ENCODE measurements at regions not wholly inside any gene's neighbourhood (a gene's known extent, or its start where the extent isn't known, plus 50 kb on each side); places are given as distances from the start of the nearest gene placed in this dataset.

GRCh38 chr5:174980952-174981351, 256.6 kb downstream of the MSX2 start:
- ChIA-PET CTCF (no interaction called here), POLR2A (ENCODE audit: unreplicated experiment) (no interaction called here)
- no CpG with 5 or more reads among the region's 2 CpGs for WGBS, 2 experiments (ENCODE audit: extremely low coverage in 2 of 2, insufficient read length in 1 of 2)
- H2BK120ac ChIP-seq (ENCODE audit: low read depth, low read length) = no peak overlapping the region
- in situ Hi-C loops (cut with MboI; ENCODE audit: low sequenced_read_pairs) = no loop called here
- no peak overlapping the region for H3K27ac ChIP-seq (ENCODE audit: insufficient read depth, low read length)
- H3K18ac ChIP-seq (ENCODE audit: low read depth, low read length) = no peak overlapping the region
- no peak overlapping the region for H3K4me3 ChIP-seq (ENCODE audit: insufficient read depth, low read depth, low read length)
- H3K79me1 ChIP-seq (ENCODE audit: low read depth in 1 of 2, low read length in 2 of 2) = no peaks in the 10 kb centered on the region
- no peak for TF ChIP-seq CEBPB (IDR thresholded peaks at IDR 0.05; ENCODE audit: low read depth, low read length)
- TF ChIP-seq MAFK (IDR thresholded peaks at IDR 0.05; ENCODE audit: low read depth, low read length) = no peak
- TF ChIP-seq MAZ (IDR thresholded peaks at IDR 0.05; ENCODE audit: borderline replicate concordance, low read depth, low read length) = no peak
- TF ChIP-seq CTCF (conservative IDR thresholded peaks at IDR 0.05; ENCODE audit: low read depth, low read length) = no peak
- no peak for TF ChIP-seq BHLHE40 (IDR thresholded peaks at IDR 0.05; ENCODE audit: low read depth, low read length)
- TF ChIP-seq USF2 (IDR thresholded peaks at IDR 0.05; ENCODE audit: low read depth, low read length) = no peak
- no peak for TF ChIP-seq NFE2L2 (IDR thresholded peaks at IDR 0.05; ENCODE audit: low read depth, low read length)
- TF ChIP-seq RAD21 (IDR thresholded peaks at IDR 0.05; ENCODE audit: low read length) = no peak
- no peak for TF ChIP-seq RFX5 (IDR thresholded peaks at IDR 0.05; ENCODE audit: low read depth, low read length)
- no peak for TF ChIP-seq MXI1 (IDR thresholded peaks at IDR 0.05; ENCODE audit: borderline replicate concordance, low read depth, low read length)
- no peak for TF ChIP-seq CHD1 (IDR thresholded peaks at IDR 0.05; ENCODE audit: low read depth, low read length)
- TF ChIP-seq RCOR1 (IDR thresholded peaks at IDR 0.05; ENCODE audit: insufficient replicate concordance, low read length) = no peak
- no peak for TF ChIP-seq SMC3 (IDR thresholded peaks at IDR 0.05; ENCODE audit: low read depth, low read length)
- TF ChIP-seq FOS (IDR thresholded peaks at IDR 0.05; ENCODE audit: low read depth, low read length) = no peak
- TF ChIP-seq POLR2A (IDR thresholded peaks at IDR 0.05; ENCODE audit: low read depth, low read length) = no peak
- no peaks in the 10 kb centered on the region for H3K27me3 ChIP-seq (ENCODE audit: control insufficient read depth, insufficient read depth, low read length)
- H3K14ac ChIP-seq (replicated peaks; ENCODE audit: low read depth, low read length) = no peak overlapping the region
- H2BK5ac ChIP-seq (ENCODE audit: low read depth, low read length, poor library complexity, severe bottlenecking) = no peak overlapping the region
- no peak overlapping the region for H2AK5ac ChIP-seq (ENCODE audit: low read depth, low read length)
- H4K20me1 ChIP-seq (ENCODE audit: insufficient read depth, low read length) = no peaks in the 10 kb centered on the region
- H2AK9ac ChIP-seq (replicated peaks; ENCODE audit: low read depth, low read length, poor library complexity) = no peak overlapping the region
- H3K9ac ChIP-seq (ENCODE audit: low read depth, low read length) = no peak overlapping the region
- H3K4ac ChIP-seq (ENCODE audit: low read depth, low read length) = no peak overlapping the region
- no peak for ATAC-seq (ENCODE audit: low read depth)
- no peak overlapping the region for H2AFZ ChIP-seq (replicated peaks; ENCODE audit: low read length, poor library complexity)
- no peaks in the 10 kb centered on the region for H3K36me3 ChIP-seq (ENCODE audit: control insufficient read depth, insufficient read depth, low read length)
- no peak overlapping the region for H4K8ac ChIP-seq (ENCODE audit: low read depth in 2 of 2, low read length in 2 of 2)
- no peaks in the 10 kb centered on the region for H3K4me1 ChIP-seq (ENCODE audit: control insufficient read depth, insufficient read depth, low read length)
- no peak overlapping the region for H3K56ac ChIP-seq (ENCODE audit: extremely low read depth, insufficient read depth, low read length)
- H2BK20ac ChIP-seq (ENCODE audit: low read depth, low read length) = no peak overlapping the region
- no peak overlapping the region for H4K5ac ChIP-seq (ENCODE audit: low read depth, low read length)
- H2BK15ac ChIP-seq (ENCODE audit: low read depth, low read length) = no peak overlapping the region
- no TSS peak for BruUV-seq (replicated peaks)
- 0 out of 2 replicates have a peak, but pooled peaks cover 1% of the 10 kb centered on the region for H3K9me3 ChIP-seq (ENCODE audit: control insufficient read depth, insufficient read depth, low read length)
- dilution Hi-C loops (cut with HindIII; ENCODE audit: low sequenced_read_pairs, unreplicated experiment) = no loop called here
- no peak for DNase-seq
- no peak overlapping the region for H4K91ac ChIP-seq (ENCODE audit: insufficient read depth, low read depth, low read length)
- intact Hi-C loops (cut with micrococcal nuclease) = no loop called here
- H3K4me2 ChIP-seq (ENCODE audit: low read depth, low read length) = no peak overlapping the region
- H3K23ac ChIP-seq (ENCODE audit: low read depth, low read length) = no peak overlapping the region
- H3K9me1 ChIP-seq (ENCODE audit: insufficient read depth, low read length) = no peaks in the 10 kb centered on the region
